ENCODE measurements at regions not wholly inside any gene's neighbourhood (a gene's known extent, or its start where the extent isn't known, plus 50 kb on each side); places are given as distances from the start of the nearest gene placed in this dataset.

- Histone ChIP-seq H3K4me1 (ENCODE audit: insufficient read depth, low read length) (no peaks in the 10 kb centered on the region), H3K79me2 (ENCODE audit: insufficient read depth, low read length) (no peaks in the 10 kb centered on the region), H3K9me3 (ENCODE audit: insufficient read depth, low read depth, low read length) (no peaks in the 10 kb centered on the region), H3K9ac (ENCODE audit: low read length) (no peak overlapping the region), H3K4me3 (ENCODE audit: insufficient read depth, low read depth, low read length) (no peak overlapping the region), H3K4me2 (ENCODE audit: low read length) (no peak overlapping the region), H2AFZ (ENCODE audit: low read depth, low read length) (no peak overlapping the region), H3K27me3 (ENCODE audit: insufficient read depth, low read length) (peaks cover 9% of the 10 kb centered on the region), H3K27ac (ENCODE audit: low read depth, low read length) (no peak overlapping the region), H4K20me1 (ENCODE audit: insufficient read depth, low read length) (no peaks in the 10 kb centered on the region), H3K36me3 (ENCODE audit: insufficient read depth, low read length) (no peaks in the 10 kb centered on the region)
- no peak overlapping the region for H3K27ac Mint-ChIP-seq (ENCODE audit: unreplicated experiment)
- H3K36me3 Mint-ChIP-seq (ENCODE audit: low read depth, unreplicated experiment) = no peaks in the 10 kb centered on the region
- no peak overlapping the region for H3K4me3 Mint-ChIP-seq (ENCODE audit: unreplicated experiment)
- FAIRE-seq (no peak), DNase-seq (ENCODE audit: low read depth) (no peak)
- H3K9me3 Mint-ChIP-seq (ENCODE audit: unreplicated experiment) = no peaks in the 10 kb centered on the region
- H3K27me3 Mint-ChIP-seq (ENCODE audit: low read depth, unreplicated experiment) = peaks cover 25% of the 10 kb centered on the region
- H3K4me1 Mint-ChIP-seq (ENCODE audit: low read depth, unreplicated experiment) = no peaks in the 10 kb centered on the region
- TF ChIP-seq CTCF (IDR thresholded peaks at IDR 0.05; ENCODE audit: insufficient read depth, low read depth, low read length) = no peak
- no peak for TF ChIP-seq EZH2 (IDR thresholded peaks at IDR 0.05; ENCODE audit: insufficient read depth, low read length)
Measured at GRCh38 chr10:8297959-8298358, 243.5 kb downstream of the GATA3 start.

- Histone ChIP-seq H3K9ac (ENCODE audit: low read length) (no peak overlapping the region), H2AFZ (ENCODE audit: low read depth, low read length) (no peak overlapping the region), H3K4me1 (ENCODE audit: insufficient read depth, low read length) (no peaks in the 10 kb centered on the region), H3K27ac (ENCODE audit: low read depth, low read length) (no peak overlapping the region), H3K79me2 (ENCODE audit: insufficient read depth, low read length) (no peaks in the 10 kb centered on the region), H3K9me3 (ENCODE audit: insufficient read depth, low read depth, low read length) (no peaks in the 10 kb centered on the region), H4K20me1 (ENCODE audit: insufficient read depth, low read length) (no peaks in the 10 kb centered on the region), H3K27me3 (ENCODE audit: insufficient read depth, low read length) (peaks cover 9% of the 10 kb centered on the region), H3K4me2 (ENCODE audit: low read length) (no peak overlapping the region), H3K4me3 (ENCODE audit: insufficient read depth, low read depth, low read length) (no peak overlapping the region), H3K36me3 (ENCODE audit: insufficient read depth, low read length) (no peaks in the 10 kb centered on the region)
- no peaks in the 10 kb centered on the region for H3K4me1 Mint-ChIP-seq (ENCODE audit: low read depth, unreplicated experiment)
- peaks cover 25% of the 10 kb centered on the region for H3K27me3 Mint-ChIP-seq (ENCODE audit: low read depth, unreplicated experiment)
- no peak for FAIRE-seq
- H3K36me3 Mint-ChIP-seq (ENCODE audit: low read depth, unreplicated experiment) = no peaks in the 10 kb centered on the region
- no peak for DNase-seq (ENCODE audit: low read depth)
- H3K9me3 Mint-ChIP-seq (ENCODE audit: unreplicated experiment) = no peaks in the 10 kb centered on the region
- no peak for TF ChIP-seq EZH2 (IDR thresholded peaks at IDR 0.05; ENCODE audit: insufficient read depth, low read length)
- TF ChIP-seq CTCF (IDR thresholded peaks at IDR 0.05; ENCODE audit: insufficient read depth, low read depth, low read length) = no peak
- no peak overlapping the region for H3K4me3 Mint-ChIP-seq (ENCODE audit: unreplicated experiment)
- H3K27ac Mint-ChIP-seq (ENCODE audit: unreplicated experiment) = no peak overlapping the region
Measured at GRCh38 chr10:8298896-8299570, 244.5 kb downstream of the GATA3 start.

- Mint-ChIP-seq H3K9me3 (ENCODE audit: unreplicated experiment) (no peaks in the 10 kb centered on the region), H3K27me3 (ENCODE audit: low read depth, unreplicated experiment) (peaks cover 21% of the 10 kb centered on the region), H3K27ac (ENCODE audit: unreplicated experiment) (no peak overlapping the region), H3K4me1 (ENCODE audit: low read depth, unreplicated experiment) (peaks cover 6% of the 10 kb centered on the region), H3K4me3 (ENCODE audit: unreplicated experiment) (no peak overlapping the region), H3K36me3 (ENCODE audit: low read depth, unreplicated experiment) (no peaks in the 10 kb centered on the region)
- Histone ChIP-seq H3K4me2 (ENCODE audit: low read length) (no peak overlapping the region), H2AFZ (ENCODE audit: low read depth, low read length) (no peak overlapping the region), H3K79me2 (ENCODE audit: insufficient read depth, low read length) (no peaks in the 10 kb centered on the region), H4K20me1 (ENCODE audit: insufficient read depth, low read length) (no peaks in the 10 kb centered on the region), H3K9me3 (ENCODE audit: insufficient read depth, low read depth, low read length) (no peaks in the 10 kb centered on the region), H3K36me3 (ENCODE audit: insufficient read depth, low read length) (no peaks in the 10 kb centered on the region), H3K4me1 (ENCODE audit: insufficient read depth, low read length) (peaks cover under 1% of the 10 kb centered on the region), H3K4me3 (ENCODE audit: insufficient read depth, low read depth, low read length) (no peak overlapping the region), H3K9ac (ENCODE audit: low read length) (no peak overlapping the region), H3K27me3 (ENCODE audit: insufficient read depth, low read length) (peaks cover 7% of the 10 kb centered on the region), H3K27ac (ENCODE audit: low read depth, low read length) (no peak overlapping the region)
- DNase-seq (ENCODE audit: low read depth) (no peak), FAIRE-seq (no peak)
- TF ChIP-seq CTCF (IDR thresholded peaks at IDR 0.05; ENCODE audit: insufficient read depth, low read depth, low read length) (no peak), EZH2 (IDR thresholded peaks at IDR 0.05; ENCODE audit: insufficient read depth, low read length) (no peak)
Measured at GRCh38 chr10:8300925-8301324, 246.4 kb downstream of the GATA3 start.
